Posterior cingulate gyrus (tissue), 11 donors: ENCODE measurements at regions not wholly inside any gene's neighbourhood (a gene's known extent, or its start where the extent isn't known, plus 50 kb on each side); places are given as distances from the start of the nearest gene placed in this dataset.
A peak's percentile ranks its signal among the peaks of the same experiment; 100 is the strongest.

ENCODE experiments used
- DNase-seq, 10 donors: peaks; one replicate each; pipeline versions ENCODE4 v3.0.0 to v3.0.0-alpha.2; 2020 to 2021; ENCODE audit warnings: mixed read lengths in 3 of 10
- intact Hi-C: fragments of 100-400 bp; cut with DNase I; formaldehyde crosslinking; loops from one replicate; pipeline ENCODE4 v1.15.1; 2023

GRCh38 chr6:71394926-71395325 lies 106.3 kb downstream of the OGFRL1 start:
- no peak for DNase-seq
- intact Hi-C loops, result no loop called here

- intact Hi-C loops, result no loop called here
- peak in 1 of 10 donors; percentile 65 for DNase-seq
Measured at GRCh38 chr6:71395731-71396409, 107.3 kb downstream of the OGFRL1 start.

- DNase-seq, result no peak
- intact Hi-C loops, result no loop called here
Measured at GRCh38 chr6:71396410-71396801, 107.8 kb downstream of the OGFRL1 start.

GRCh38 chr6:71399279-71399678 lies 110.7 kb downstream of the OGFRL1 start:
- DNase-seq, result no peak
- intact Hi-C loops, result no loop called here

- intact Hi-C loops, result no loop called here
- DNase-seq, result no peak
Measured at GRCh38 chr6:71400852-71401251, 112.2 kb downstream of the OGFRL1 start.

GRCh38 chr6:71402096-71402495 lies 113.5 kb downstream of the OGFRL1 start:
- intact Hi-C loops, result no loop called here
- no peak for DNase-seq

GRCh38 chr6:71403422-71404134 lies 115.0 kb downstream of the OGFRL1 start:
- intact Hi-C loops, result no loop called here
- no peak for DNase-seq

GRCh38 chr6:71404145-71404966 lies 115.7 kb downstream of the OGFRL1 start:
- DNase-seq, result no peak
- intact Hi-C loops, result no loop called here

- no peak for DNase-seq
- intact Hi-C loops, result no loop called here
Measured at GRCh38 chr6:71404967-71405278, 116.3 kb downstream of the OGFRL1 start.

GRCh38 chr6:71405416-71405815 lies 116.8 kb downstream of the OGFRL1 start:
- intact Hi-C loops, result no loop called here
- DNase-seq, result no peak

- DNase-seq, result no peak
- intact Hi-C loops, result no loop called here
Measured at GRCh38 chr6:71406865-71407860, 118.6 kb downstream of the OGFRL1 start.

GRCh38 chr6:71408787-71409723 lies 120.4 kb downstream of the OGFRL1 start:
- no peak for DNase-seq
- intact Hi-C loops, result no loop called here

- no peak for DNase-seq
- intact Hi-C loops, result no loop called here
Measured at GRCh38 chr6:71410164-71410566, 121.6 kb downstream of the OGFRL1 start.

GRCh38 chr6:71410681-71411080 lies 122.1 kb downstream of the OGFRL1 start:
- intact Hi-C loops, result no loop called here
- DNase-seq, result no peak

- intact Hi-C loops, result no loop called here
- no peak for DNase-seq
Measured at GRCh38 chr6:71411882-71412281, 123.3 kb downstream of the OGFRL1 start.

- DNase-seq, result no peak
- intact Hi-C loops, result no loop called here
Measured at GRCh38 chr6:71412559-71413140, 124.0 kb downstream of the OGFRL1 start.

GRCh38 chr6:71414486-71414885 lies 125.9 kb downstream of the OGFRL1 start:
- DNase-seq, result no peak
- intact Hi-C loops, result no loop called here

- intact Hi-C loops, result loop anchor here (5.0 kb wide), 2 partner anchors 32 to 127 kb away; no protein-coding TSS in a partner anchor
- peak in 5 of 10 donors; percentile 19 to 80 (median 21) for DNase-seq
Measured at GRCh38 chr6:71419217-71420094, 130.8 kb downstream of the OGFRL1 start.
